GM19240 (cell line): ENCODE measurements at regions not wholly inside any gene's neighbourhood (a gene's known extent, or its start where the extent isn't known, plus 50 kb on each side); places are given as distances from the start of the nearest gene placed in this dataset.

Experiments
- DNase-seq: peaks from one replicate; pipeline ENCODE4 v3.0.0; 2011; ENCODE audit warnings: low spot score; ENCODE audit not compliant: insufficient read length

DNA sequence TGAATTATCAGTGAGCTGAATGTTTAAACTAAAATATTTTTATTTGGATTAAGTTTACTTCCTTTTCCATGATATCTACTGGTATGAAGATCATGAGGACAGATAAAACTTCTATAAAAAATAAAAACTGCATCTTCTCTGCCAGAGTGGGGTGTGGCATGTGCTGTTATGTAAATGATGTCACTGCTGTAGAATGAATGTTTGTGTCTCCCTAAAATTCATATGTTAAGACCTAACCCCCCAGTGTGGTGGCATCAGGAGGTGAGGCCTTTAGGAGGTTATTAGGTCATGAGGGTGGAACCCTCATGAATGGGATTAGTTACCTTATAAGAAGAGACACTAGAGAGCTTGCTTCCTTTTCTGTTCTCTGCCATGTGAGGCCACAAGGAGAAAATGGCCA is 178.7 kb upstream of the DPH6 start:
- no peak for DNase-seq

DNA sequence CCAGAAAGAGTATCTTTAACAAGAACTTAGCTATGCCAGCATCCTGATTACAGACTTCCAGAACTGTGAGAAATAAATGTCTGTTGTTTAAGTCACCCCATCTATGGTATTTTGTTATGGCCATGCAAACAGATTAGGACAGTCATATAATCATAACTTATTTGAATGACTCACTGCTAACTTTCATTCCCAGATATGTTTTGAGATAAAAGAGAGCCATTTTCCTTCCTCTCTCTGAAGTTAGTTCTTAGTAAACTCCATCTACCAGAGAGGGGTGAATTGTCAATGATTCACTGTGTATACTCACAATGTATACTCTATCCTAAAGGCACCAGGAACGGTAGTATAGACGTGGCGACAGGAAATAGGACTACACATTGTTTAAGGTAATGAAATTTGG is 179.4 kb upstream of the DPH6 start:
- no peak for DNase-seq

DNA sequence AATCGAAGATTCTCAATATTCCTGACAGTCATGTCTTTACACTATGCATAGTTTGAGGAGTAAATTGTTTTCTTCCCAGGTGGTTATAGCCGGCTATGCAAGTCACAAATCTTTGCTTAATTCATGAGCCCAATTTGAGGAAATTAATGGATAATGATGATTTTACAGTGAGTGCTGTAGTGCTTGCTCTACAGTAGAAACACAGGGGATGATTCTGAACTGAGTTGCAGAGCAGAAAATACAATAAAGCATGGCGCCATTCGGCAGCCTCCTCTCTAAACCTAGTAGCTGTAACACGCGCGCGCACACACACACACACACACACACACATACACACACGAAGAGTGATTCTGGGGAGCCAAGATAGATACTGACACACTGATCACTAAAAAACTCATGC is 181.7 kb upstream of the DPH6 start:
- no peak for DNase-seq

DNA sequence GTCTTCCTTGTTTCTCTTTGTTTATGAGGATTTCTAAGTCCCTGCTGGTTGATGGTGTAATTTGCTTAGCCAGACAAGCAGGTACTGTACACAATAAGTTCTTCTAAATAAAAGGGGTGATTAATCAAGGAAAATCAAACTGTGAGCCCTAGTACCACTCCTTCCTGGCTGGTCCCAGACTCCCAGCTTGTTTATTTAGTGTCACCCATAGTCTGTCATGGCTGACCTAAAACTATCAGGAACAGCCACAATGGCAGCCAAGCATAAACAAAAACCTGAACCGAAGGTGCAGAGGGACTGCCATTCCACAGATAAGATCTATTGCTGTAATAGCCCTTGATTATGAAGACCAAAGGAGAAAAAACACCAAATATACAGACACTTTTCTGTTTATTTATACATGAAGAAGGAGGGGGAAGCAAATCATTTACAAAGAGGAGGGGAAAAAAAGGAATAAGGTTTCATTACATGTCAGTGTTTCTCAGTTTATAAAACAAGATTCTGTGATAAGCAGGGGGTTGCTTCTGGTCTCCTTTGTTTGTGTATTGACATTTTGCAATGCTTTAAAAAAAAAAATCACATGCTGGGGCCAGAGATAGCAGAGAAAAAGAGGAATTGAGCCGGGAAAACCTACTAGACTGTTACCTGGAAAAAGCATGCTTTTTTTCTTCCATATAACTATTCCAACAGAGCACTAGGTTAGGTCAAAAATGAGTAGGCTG is 182.4 kb upstream of the DPH6 start:
- no peak for DNase-seq

DNA sequence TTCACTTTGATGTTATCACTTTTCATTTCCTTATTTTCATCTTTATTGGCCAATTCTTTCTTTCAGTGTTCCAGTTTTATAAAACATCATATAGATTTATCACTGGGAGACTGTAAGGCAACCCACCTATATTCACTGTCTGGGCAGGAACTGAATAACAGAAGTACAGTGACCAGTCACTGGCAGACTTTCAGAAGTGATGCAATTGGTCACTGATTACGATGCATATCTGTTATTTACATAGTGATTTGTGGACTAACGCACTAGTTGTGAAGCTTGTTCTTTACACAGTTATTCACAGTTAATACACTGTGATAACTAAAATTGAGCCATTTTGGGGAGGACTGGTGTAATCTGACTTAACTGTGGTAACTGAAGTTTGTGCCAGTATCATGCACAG is 190.2 kb upstream of the DPH6 start:
- DNase-seq: no peak

DNA sequence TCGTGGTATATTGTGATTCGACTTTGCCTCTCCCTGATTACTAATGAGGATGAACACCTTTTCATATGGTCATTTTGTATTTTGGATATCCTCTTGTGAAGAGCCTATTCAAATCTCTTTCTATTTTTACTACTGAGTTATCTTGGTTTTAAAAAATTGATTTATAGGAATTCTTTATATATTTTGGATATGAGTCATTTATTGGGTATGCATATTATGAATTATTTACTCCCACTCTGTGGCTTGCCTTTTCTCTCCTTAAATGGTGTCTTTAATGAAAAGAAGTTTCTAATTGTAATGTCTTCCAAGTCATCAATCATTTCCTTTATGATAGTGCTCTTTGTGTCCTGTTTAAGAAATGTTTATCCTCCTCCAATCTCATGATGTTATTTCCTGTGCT is 191.5 kb upstream of the DPH6 start:
- DNase-seq: no peak

DNA sequence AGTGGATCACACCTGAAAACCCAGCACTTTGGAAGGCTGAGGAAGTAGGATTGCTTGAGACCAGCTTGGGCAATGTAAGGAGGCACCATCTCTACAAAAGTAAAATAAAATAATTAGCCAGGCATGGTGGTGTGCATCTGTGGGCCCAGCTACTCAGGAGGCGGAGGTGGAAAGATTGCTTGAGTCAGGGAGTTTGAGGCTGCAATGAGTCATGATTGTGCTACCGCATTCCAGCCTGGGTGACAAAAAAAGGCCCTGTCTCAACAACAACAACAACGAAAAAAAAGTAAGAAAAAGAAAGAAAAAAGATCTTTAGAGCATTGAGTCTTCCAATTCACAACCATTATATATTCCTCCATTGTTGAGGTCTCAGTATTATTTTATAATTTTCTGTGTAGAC is 192.4 kb upstream of the DPH6 start:
- DNase-seq: no peak

DNA sequence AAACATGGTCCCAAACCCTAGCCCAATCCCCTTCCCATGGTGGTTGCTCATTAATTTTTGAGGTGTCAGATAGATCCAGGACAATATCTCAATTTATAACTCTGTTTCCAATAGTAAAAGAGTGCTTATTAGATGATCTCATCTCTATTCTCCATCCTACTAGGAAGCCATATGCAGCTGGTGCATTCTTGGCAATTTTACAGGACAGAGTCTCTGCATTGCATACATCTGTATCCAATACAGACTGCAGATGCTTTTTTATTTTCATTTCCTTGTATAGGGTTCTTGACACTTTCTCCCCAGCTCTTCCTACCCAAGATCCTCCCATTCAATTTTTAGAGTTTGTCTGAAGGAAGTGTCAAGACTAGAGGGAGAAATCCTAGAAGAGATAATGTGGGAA is 194.8 kb upstream of the DPH6 start:
- DNase-seq: no peak

DNA sequence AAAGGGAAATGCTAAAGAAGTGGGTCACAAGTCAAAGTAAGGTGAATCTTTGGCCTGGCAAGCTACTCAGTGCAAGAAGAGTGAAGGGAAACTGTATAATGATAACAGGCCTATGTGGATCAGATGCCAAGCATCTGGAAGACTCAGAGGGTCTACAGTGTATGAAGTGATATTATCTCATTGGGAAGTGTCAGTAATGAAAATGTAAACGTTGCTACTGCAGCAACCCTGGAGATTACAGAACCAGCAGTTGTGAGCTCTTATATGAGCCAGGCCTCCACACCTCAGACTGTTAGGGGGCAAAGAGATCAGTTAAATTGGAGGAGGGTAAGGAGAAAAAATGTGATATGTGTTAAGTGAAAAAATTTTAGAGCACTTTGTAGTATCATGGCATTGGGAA is 195.4 kb upstream of the DPH6 start:
- DNase-seq: no peak

DNA sequence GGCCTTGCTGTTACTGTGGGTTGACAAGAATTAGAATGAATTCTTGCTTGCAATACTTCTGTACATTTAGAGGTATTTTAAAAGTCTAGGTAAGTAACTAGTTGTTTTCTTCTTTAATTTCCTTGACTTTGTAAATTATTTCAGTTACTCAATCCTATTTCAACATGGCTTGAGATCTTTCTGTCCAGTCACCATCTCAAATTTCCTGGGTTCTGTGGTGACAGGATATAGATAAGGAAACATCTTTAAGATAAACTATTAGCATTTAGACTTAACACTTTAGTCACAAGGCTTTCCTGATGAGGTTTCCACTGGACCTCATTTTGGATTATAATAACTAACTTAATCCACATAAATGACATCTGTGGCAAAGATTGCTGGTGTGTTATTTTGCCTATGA is 195.9 kb upstream of the DPH6 start:
- DNase-seq: no peak

DNA sequence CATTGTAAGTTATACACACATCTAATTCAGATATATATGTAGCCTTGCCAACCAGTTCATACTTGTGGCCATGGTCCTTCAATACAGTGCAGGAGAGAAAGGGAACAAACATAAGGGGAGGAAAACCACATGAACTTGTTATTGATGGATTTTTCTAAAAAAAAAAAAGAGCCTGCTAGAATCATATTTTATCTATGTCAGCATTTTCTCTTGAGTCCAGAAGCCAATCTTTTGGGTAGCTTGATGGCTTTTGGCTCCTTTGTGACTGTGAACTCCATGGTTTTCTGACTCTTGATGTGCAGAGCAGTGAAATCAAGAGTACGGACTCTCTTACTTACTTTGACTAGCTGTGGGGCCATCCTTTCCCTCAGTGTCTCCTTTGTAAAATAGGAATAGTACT is 197.4 kb upstream of the DPH6 start:
- DNase-seq: no peak

DNA sequence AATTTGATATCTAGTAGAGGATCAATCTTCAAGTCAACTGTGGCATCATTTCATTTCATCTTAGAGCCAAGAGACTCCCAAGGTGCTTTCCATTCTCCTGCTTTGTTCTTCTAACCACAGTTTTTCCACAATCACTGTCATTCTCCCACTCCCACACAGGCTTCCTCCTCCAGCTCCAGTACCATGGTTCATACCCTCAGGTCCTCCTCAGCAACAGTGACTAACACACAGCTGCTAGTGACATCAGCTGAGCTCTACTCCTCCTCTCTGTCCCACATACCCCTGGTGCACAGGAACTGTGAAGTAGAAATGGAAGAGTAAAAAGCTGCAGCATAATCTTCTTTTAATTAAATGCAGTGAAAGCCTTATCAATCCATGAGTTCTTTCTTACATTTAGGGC is 200.2 kb upstream of the DPH6 start:
- DNase-seq: no peak

DNA sequence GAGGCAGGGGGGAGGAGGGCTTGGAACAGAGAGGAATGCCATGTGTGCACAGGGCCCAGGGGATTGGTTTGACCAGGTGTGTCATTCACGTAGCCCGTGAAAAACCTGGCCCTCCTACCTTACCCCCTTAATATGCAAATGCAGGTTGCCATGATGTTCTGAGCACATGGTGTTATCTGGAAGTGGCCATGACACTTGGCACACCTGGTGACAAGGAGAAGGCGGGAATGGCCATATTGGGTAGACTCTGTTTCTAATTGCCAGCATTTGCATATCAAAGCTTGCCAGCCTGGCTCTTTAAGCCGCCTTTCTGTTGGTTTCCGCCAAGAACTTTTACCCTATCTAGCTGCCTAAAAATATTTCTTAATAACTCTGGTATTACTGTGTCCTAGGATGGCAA is 202.1 kb upstream of the DPH6 start:
- no peak for DNase-seq

DNA sequence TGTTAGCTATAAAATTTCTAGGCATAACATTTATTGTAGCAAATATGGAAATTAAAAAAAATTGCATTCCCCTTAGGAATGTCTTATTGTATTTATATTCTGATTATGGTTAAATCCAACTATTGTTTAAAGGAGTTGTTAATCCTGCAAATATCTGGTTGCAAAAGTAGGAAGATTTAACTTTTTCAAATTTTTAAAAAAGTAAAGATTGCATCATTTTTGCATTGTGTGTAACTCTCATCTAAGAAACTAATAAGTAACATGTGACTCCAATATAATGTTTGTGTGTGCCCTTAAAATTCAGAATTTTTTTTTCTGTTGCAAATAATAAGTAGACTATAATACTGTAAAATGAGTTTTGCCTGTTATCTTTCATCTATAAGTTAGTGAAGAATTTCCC is 204.1 kb upstream of the DPH6 start:
- DNase-seq: no peak

DNA sequence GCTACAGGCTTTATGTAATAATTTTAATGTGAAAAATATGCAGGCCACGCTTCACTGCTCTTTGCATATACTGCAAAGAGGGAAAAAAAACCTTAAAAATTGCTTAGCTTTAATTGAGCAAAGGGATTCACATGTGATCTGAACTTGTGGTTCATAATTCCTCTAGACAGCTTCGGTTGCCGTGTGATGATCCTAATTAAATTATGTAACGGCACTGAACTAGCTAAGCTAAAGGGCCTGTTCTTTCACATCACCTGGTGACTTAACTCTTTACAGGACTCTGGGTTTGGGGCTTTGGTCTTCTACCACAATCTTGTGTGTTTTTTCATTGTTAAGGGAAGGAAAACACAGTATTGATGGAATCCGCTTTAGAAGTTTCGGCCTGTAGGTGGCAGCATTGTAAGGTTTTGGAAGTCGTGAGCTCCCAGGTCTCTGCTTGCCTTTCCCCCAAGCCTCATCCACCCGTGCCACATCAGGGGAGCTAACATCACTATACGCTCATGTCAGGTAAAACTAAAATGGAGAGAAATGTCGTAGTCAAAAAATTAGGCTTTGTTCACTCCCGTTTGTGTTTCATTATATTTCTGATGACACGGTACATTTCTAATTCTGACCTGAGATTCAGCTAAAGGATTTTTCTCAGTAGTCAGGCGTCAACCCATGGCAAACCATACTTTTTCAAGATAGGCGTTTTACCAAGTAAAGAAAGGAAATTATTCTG is 205.6 kb upstream of the DPH6 start:
- peak; percentile 1 for DNase-seq

DNA sequence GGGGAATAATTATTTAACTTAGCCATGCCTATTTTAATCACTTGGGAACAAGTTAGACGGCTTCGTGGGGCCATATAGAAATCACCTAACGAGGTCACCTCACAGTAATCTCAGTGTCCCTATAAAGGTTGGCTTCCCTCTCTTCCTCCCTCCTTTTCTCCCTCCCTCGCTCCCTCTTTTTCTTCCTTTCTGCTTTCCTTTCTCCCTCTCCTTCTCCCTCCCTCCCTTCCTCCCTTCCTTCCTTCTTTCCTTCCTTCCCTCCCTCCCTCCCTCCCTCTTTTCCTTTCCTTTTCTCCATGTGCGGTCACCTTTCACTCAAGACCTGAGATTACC is 206.1 kb upstream of the DPH6 start:
- DNase-seq: no peak

DNA sequence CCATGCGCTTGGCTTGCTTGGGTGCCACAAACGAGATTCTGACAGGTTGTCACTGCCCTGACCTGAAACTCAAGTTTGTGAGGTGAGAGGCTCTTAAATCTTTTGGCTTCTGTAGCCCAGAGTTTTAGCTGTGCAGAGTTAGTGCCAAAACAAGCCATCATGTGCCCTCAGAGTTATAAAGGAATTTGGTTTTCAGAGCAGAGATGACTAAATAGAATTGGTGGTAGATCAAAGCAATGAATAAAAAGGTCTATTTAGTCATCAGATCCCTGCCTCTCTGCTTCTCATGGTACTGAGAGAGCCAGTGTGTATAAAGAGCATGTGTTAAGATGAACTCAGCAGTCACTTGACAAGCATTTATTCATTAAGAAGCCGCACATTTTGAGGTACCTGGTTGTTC is 207.5 kb upstream of the DPH6 start:
- DNase-seq: no peak

DNA sequence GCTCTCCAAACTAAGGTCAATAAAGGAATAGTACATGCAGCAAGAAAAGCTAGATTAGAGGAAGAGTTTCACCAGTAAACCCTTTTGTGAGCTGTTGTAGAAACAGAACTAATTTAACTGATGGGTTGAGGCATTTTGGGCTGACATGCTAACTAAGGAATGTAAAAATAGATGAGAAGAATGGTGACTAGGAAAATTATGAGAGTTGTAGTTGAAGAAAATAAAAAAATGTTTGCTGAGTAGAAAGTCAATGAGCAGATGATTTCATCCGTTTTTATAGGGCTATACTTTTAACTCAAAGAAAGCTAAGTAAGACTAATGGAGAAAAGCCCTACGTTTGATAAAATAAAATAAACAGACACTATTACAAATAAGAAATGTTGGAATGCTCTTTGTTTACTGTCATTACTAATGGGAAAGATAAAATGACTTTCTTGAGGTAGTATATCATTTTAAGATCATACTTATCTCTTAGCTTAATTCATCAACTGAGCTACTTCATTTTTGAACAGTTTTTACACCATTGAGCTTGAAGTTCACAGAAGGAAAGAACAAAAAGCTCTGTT is 209.4 kb upstream of the DPH6 start:
- DNase-seq: no peak

DNA sequence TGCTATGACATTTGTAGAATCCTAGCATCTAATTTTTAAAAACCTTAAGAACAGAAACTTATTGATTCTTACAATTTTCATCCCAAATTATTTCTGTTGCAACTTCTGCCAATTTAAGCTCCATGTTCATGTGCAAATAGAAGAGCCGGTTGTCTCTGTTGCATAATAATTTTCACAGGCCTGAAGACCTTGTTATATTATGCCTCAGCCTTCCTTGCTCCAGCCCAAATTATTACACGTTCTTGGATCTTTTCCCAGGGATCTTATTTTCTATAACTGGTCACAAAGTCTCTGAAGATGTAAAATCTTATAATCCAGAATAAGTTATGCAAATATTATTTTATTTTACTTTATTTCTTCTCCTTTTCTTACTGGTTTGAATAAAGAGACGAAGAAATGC is 210.7 kb upstream of the DPH6 start:
- no peak for DNase-seq

DNA sequence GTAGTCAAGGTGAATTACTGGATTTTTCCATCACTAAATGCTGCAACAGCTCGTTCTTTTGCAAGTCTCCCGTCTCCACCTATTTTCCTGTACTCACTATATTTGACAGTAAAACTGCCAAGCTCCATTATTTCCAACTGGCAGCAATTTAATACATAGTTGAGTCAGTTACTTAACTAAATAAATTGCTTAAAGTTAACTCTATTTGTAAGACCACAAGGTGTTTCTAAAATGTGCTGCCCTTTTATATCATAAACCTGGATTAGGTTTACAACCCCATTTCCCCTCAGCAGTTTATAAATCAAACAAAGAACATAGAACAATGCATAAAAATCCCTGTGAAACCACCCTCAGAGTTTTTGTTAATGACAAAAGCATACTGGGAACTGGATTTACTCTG is 211.4 kb upstream of the DPH6 start:
- no peak for DNase-seq

DNA sequence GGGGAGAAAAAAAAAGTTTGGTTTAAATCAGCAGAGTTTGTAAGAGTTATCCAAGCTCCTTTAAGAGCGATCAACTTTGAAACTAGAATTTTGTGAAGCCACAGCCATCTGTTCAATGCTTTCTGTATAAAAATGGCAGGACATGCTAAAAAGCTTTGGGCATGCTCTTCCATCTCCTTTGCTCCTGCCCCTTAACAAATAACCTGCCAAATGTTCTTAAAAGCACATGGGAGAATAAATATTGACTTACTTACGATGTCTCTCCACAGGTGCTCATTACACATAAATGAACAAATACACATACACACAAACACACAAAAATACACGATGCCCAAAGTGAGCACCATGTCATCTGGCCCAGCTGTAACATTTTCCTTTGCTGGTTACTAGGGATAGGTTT is 211.8 kb upstream of the DPH6 start:
- no peak for DNase-seq

DNA sequence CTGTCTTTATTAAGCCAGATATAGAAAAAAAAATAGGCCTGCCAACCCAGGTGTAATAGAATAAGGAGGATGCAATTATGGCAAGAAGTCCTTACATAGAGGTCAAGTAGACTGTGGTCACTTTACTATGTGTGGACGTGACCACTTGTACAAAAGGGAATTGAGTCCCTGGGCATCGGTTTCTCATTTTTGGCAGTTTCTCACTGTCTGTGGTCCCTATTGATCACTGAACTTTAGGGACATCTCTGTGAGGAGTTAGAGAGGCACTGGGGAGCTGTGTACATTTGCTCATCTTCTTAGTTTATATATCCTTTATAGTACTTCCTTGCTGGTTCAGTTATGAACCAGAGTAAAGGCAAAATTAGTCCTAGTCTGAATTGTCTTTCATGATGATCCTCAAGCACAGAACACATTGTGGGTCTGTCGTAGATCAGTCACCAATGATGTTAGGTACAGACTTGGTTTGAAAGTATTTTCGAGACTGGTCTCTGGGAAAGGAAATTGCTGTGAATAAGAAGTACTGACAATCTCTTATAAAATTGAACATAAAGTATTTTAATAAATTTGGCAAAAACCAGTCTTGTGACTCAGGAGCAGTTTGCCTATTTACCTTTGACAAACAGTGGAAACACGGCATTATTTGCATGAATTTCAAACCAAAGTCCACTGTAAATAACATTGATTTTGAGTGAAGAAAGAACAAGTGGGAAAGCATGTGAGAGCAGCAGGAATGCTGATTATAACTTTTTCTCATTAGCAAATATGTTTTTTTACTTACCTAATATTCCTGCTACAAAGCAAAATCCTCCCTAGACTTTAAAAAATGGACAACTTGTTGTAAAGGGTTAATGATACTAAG is 218.9 kb upstream of the DPH6 start:
- no peak for DNase-seq
